ENCODE measurements at regions not wholly inside any gene's neighbourhood (a gene's known extent, or its start where the extent isn't known, plus 50 kb on each side); places are given as distances from the start of the nearest gene placed in this dataset.
A peak's percentile ranks its signal among the peaks of the same experiment; 100 is the strongest.

GRCh38 chr20:41958391-41958790 is 340.2 kb upstream of the CHD6 start:
- TF ChIP-seq GABPA (IDR thresholded peaks at IDR 0.05; ENCODE audit: low read depth) (no peak), POLR2AphosphoS5 (IDR thresholded peaks at IDR 0.05; ENCODE audit: low read depth) (no peak), SPI1 (IDR thresholded peaks at IDR 0.05; ENCODE audit: borderline replicate concordance, low read depth) (peak; percentile 78)
- TF ChIP-seq, protein P1, sequence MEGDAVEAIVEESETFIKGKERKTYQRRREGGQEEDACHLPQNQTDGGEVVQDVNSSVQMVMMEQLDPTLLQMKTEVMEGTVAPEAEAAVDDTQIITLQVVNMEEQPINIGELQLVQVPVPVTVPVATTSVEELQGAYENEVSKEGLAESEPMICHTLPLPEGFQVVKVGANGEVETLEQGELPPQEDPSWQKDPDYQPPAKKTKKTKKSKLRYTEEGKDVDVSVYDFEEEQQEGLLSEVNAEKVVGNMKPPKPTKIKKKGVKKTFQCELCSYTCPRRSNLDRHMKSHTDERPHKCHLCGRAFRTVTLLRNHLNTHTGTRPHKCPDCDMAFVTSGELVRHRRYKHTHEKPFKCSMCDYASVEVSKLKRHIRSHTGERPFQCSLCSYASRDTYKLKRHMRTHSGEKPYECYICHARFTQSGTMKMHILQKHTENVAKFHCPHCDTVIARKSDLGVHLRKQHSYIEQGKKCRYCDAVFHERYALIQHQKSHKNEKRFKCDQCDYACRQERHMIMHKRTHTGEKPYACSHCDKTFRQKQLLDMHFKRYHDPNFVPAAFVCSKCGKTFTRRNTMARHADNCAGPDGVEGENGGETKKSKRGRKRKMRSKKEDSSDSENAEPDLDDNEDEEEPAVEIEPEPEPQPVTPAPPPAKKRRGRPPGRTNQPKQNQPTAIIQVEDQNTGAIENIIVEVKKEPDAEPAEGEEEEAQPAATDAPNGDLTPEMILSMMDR (IDR thresholded peaks at IDR 0.05; ENCODE audit: insufficient read depth, low read length), result no peak
- TF ChIP-seq, protein P2, sequence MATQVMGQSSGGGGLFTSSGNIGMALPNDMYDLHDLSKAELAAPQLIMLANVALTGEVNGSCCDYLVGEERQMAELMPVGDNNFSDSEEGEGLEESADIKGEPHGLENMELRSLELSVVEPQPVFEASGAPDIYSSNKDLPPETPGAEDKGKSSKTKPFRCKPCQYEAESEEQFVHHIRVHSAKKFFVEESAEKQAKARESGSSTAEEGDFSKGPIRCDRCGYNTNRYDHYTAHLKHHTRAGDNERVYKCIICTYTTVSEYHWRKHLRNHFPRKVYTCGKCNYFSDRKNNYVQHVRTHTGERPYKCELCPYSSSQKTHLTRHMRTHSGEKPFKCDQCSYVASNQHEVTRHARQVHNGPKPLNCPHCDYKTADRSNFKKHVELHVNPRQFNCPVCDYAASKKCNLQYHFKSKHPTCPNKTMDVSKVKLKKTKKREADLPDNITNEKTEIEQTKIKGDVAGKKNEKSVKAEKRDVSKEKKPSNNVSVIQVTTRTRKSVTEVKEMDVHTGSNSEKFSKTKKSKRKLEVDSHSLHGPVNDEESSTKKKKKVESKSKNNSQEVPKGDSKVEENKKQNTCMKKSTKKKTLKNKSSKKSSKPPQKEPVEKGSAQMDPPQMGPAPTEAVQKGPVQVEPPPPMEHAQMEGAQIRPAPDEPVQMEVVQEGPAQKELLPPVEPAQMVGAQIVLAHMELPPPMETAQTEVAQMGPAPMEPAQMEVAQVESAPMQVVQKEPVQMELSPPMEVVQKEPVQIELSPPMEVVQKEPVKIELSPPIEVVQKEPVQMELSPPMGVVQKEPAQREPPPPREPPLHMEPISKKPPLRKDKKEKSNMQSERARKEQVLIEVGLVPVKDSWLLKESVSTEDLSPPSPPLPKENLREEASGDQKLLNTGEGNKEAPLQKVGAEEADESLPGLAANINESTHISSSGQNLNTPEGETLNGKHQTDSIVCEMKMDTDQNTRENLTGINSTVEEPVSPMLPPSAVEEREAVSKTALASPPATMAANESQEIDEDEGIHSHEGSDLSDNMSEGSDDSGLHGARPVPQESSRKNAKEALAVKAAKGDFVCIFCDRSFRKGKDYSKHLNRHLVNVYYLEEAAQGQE (IDR thresholded peaks at IDR 0.05; ENCODE audit: insufficient replicate concordance, low read depth), result no peak

Measured in HL-60 (cell line).